RWPE2 (cell line): ENCODE measurements at regions not wholly inside any gene's neighbourhood (a gene's known extent, or its start where the extent isn't known, plus 50 kb on each side); places are given as distances from the start of the nearest gene placed in this dataset.

Experiments used
- ATAC-seq: fragments of 200-7000 bp; cut with Tn5 transposase; 3 replicates; pipeline ENCODE4 v1.9.1; 2021; ENCODE audit warnings: low read depth
- DNase-seq: peaks from one replicate; pipeline ENCODE4 v3.0.0-alpha.2; 2020; ENCODE audit warnings: low spot score
- H3K27ac ChIP-seq: fragments of 450-650 bp; 2 replicates; pipeline ENCODE4 v1.5.1; 2017; ENCODE audit warnings: mild to moderate bottlenecking; ENCODE audit not compliant: poor library complexity, severe bottlenecking
- H3K27me3 ChIP-seq: fragments of 250-450 bp; sonication (Bioruptor Pico); 2 replicates; pipeline ENCODE4 v1.5.1; 2021; ENCODE audit warnings: mild to moderate bottlenecking, moderate library complexity; ENCODE audit not compliant: insufficient read depth, poor library complexity, severe bottlenecking
- H3K36me3 ChIP-seq: fragments of 250-450 bp; sonication (Bioruptor Pico); 2 replicates; pipeline ENCODE4 v1.5.1; 2020; ENCODE audit warnings: low read depth, mild to moderate bottlenecking, moderate library complexity
- H3K4me1 ChIP-seq: fragments of 250-450 bp; sonication (Bioruptor Pico); 2 replicates; pipeline ENCODE4 v1.5.1; 2021; ENCODE audit warnings: mild to moderate bottlenecking, moderate library complexity; ENCODE audit not compliant: insufficient read depth, poor library complexity, severe bottlenecking
- H3K4me3 ChIP-seq: fragments of 250-450 bp; sonication (Bioruptor Pico); 2 replicates; pipeline ENCODE4 v1.5.1; 2021; ENCODE audit warnings: mild to moderate bottlenecking, moderate library complexity; ENCODE audit not compliant: severe bottlenecking
- H3K9me3 ChIP-seq: fragments of 250-450 bp; sonication (Bioruptor Pico); 2 replicates; pipeline ENCODE4 v1.5.1; 2021; ENCODE audit warnings: mild to moderate bottlenecking, moderate library complexity; ENCODE audit not compliant: severe bottlenecking
- CTCF ChIP-seq: fragments of 450-650 bp; IDR thresholded peaks from one replicate; pipeline ENCODE4 v1.5.1; 2017; ENCODE audit warnings: mild to moderate bottlenecking, moderate library complexity; ENCODE audit not compliant: poor library complexity, severe bottlenecking

GRCh38 chr16:86990451-86990850, 326.7 kb downstream of the C16orf95 start:
- ATAC-seq (no peak), DNase-seq (no peak)
- H3K27ac ChIP-seq, result no peak overlapping the region
- TF ChIP-seq CTCF, result no peak
- no peak overlapping the region for H3K4me3 ChIP-seq
- H3K36me3 ChIP-seq, result no peaks in the 10 kb centered on the region
- no peaks in the 10 kb centered on the region for H3K9me3 ChIP-seq
- no peaks in the 10 kb centered on the region for H3K27me3 ChIP-seq
- peaks cover 9% of the 10 kb centered on the region for H3K4me1 ChIP-seq

GRCh38 chr16:86991679-86992078, 325.5 kb downstream of the C16orf95 start:
- Histone ChIP-seq H3K36me3 (no peaks in the 10 kb centered on the region), H3K27ac (no peak overlapping the region), H3K4me1 (peaks cover 9% of the 10 kb centered on the region), H3K9me3 (no peaks in the 10 kb centered on the region), H3K4me3 (no peak overlapping the region), H3K27me3 (no peaks in the 10 kb centered on the region)
- peak; percentile 74 for ATAC-seq
- no peak for DNase-seq
- TF ChIP-seq CTCF, result no peak

GRCh38 chr16:86992587-86992986, 324.6 kb downstream of the C16orf95 start:
- Histone ChIP-seq H3K27me3 (no peaks in the 10 kb centered on the region), H3K9me3 (no peaks in the 10 kb centered on the region), H3K27ac (no peak overlapping the region), H3K4me1 (peaks cover 9% of the 10 kb centered on the region), H3K4me3 (no peak overlapping the region), H3K36me3 (no peaks in the 10 kb centered on the region)
- DNase-seq (no peak), ATAC-seq (no peak)
- TF ChIP-seq CTCF, result no peak

- H3K36me3 ChIP-seq, result no peaks in the 10 kb centered on the region
- H3K27me3 ChIP-seq, result no peaks in the 10 kb centered on the region
- peaks cover 9% of the 10 kb centered on the region for H3K4me1 ChIP-seq
- H3K27ac ChIP-seq, result peak overlapping the region; percentile 58
- TF ChIP-seq CTCF, result no peak
- no peak for DNase-seq
- ATAC-seq, result no peak
- no peak overlapping the region for H3K4me3 ChIP-seq
- H3K9me3 ChIP-seq, result no peaks in the 10 kb centered on the region
Observed at GRCh38 chr16:86993426-86994110, 323.6 kb downstream of the C16orf95 start.

GRCh38 chr16:86994215-86994614, 323.0 kb downstream of the C16orf95 start:
- TF ChIP-seq CTCF, result no peak
- Histone ChIP-seq H3K36me3 (no peaks in the 10 kb centered on the region), H3K27me3 (no peaks in the 10 kb centered on the region), H3K27ac (peak overlapping the region; percentile 58), H3K4me1 (peaks cover 9% of the 10 kb centered on the region), H3K9me3 (no peaks in the 10 kb centered on the region), H3K4me3 (no peak overlapping the region)
- DNase-seq (no peak), ATAC-seq (no peak)
